GM12878 (cell line): ENCODE measurements at regions not wholly inside any gene's neighbourhood (a gene's known extent, or its start where the extent isn't known, plus 50 kb on each side); places are given as distances from the start of the nearest gene placed in this dataset.

ENCODE experiments used
- ATAC-seq: fragments of 200-7000 bp; cut with Tn5 transposase; 3 replicates; pipeline ENCODE4 v1.9.1; 2020; ENCODE audit warnings: mild to moderate bottlenecking, moderate library complexity
- BruUV-seq: library from RNA; stranded (reverse); fragments of 400-500 nt; replicated peaks from 2 replicates; lab custom pipeline; 2021; lab: Mats Ljungman, UMichigan
- CTCF ChIA-PET: fragments of 300-600 bp; sonication (Branson Sonifier 250); formaldehyde crosslinking; extraction: SDS; loops from one replicate; lab custom pipeline; 2021; ENCODE audit warnings: inconsistent platforms; lab: Yijun Ruan, JAX
- POLR2A ChIA-PET: fragments of 350-600 bp; formaldehyde crosslinking; extraction: SDS; loops from one replicate; lab custom pipeline; 2021; ENCODE audit warnings: inconsistent platforms; lab: Charles Lee
- RAD21 ChIA-PET: fragments of 300-600 bp; sonication (Branson Sonifier 250); formaldehyde crosslinking; loops from one replicate; lab custom pipeline; 2023; ENCODE audit warnings: antibody characterized with exemption; ENCODE audit not compliant: unreplicated experiment; lab: Charles Lee
- SMC1A ChIA-PET: fragments of 300-600 bp; sonication (Branson Sonifier 250); formaldehyde crosslinking; loops from one replicate; lab custom pipeline; 2023; ENCODE audit not compliant: unreplicated experiment, uncharacterized antibody; lab: Charles Lee
- DNase-seq: peaks from one replicate; pipeline ENCODE4 v3.0.0-alpha.2; 2011; ENCODE audit warnings: low read depth, low spot score
- FAIRE-seq: peaks from 3 replicates; lab custom pipeline; 2011; peaks lifted over from hg19 to GRCh38; lab: Jason Lieb, UNC
- H2AFZ ChIP-seq: 2 replicates; pipeline ENCODE4 v1.6.0; 2011; ENCODE audit warnings: low read depth, low read length, control low read depth; ENCODE audit not compliant: control insufficient read depth
- H3K27ac ChIP-seq: 2 replicates; pipeline ENCODE4 v1.5.1; 2011; ENCODE audit warnings: control low read depth; ENCODE audit not compliant: control insufficient read depth, insufficient read depth
- H3K27me3 ChIP-seq, 2 experiments: replicated peaks in 1 of 2; 2 replicates each; pipeline versions ENCODE4 v1.6.0 to v1.6.1; 2011; ENCODE audit warnings: low read length in 1 of 2; ENCODE audit not compliant: control insufficient read depth in 2 of 2, insufficient read depth in 2 of 2
- H3K36me3 ChIP-seq, 2 experiments: 2 replicates each; pipeline ENCODE4 v1.5.1; 2011; ENCODE audit warnings: low read length in 1 of 2; ENCODE audit not compliant: control insufficient read depth in 2 of 2, insufficient read depth in 2 of 2
- H3K4me1 ChIP-seq: 2 replicates; pipeline ENCODE4 v1.6.1; 2011; ENCODE audit warnings: mild to moderate bottlenecking, low read length, moderate library complexity, mixed read lengths; ENCODE audit not compliant: control insufficient read depth, insufficient read depth
- H3K4me2 ChIP-seq: 2 replicates; pipeline ENCODE4 v1.6.0; 2011; ENCODE audit warnings: control low read depth; ENCODE audit not compliant: control insufficient read depth, insufficient read depth
- H3K4me3 ChIP-seq: fragments of 200-600 bp; sonication (generic); 2 replicates; pipeline ENCODE4 v1.5.1; 2016
- H3K79me2 ChIP-seq: 2 replicates; pipeline ENCODE4 v1.6.0; 2011; ENCODE audit warnings: low read length; ENCODE audit not compliant: control insufficient read depth, insufficient read depth
- H3K9ac ChIP-seq: 2 replicates; pipeline ENCODE4 v1.8.0; 2011; ENCODE audit warnings: low read length, control low read depth, mixed read lengths; ENCODE audit not compliant: control insufficient read depth, insufficient read depth
- H3K9me3 ChIP-seq: replicated peaks from 3 replicates; pipeline ENCODE4 v1.5.1; 2011; ENCODE audit warnings: mild to moderate bottlenecking, low read length; ENCODE audit not compliant: control insufficient read depth, insufficient read depth
- H4K20me1 ChIP-seq: 2 replicates; pipeline ENCODE4 v1.6.0; 2011; ENCODE audit not compliant: control insufficient read depth, insufficient read depth
- ATF3 ChIP-seq: IDR thresholded peaks from 2 replicates; pipeline ENCODE4 v1.6.1; 2011; ENCODE audit warnings: low read depth, mild to moderate bottlenecking, low read length, moderate library complexity, borderline replicate concordance; ENCODE audit errors: extremely low read depth
- CHD1 ChIP-seq: IDR thresholded peaks from 2 replicates; pipeline ENCODE4 v1.6.1; 2012; ENCODE audit warnings: low read depth, low read length, improper control_type of control experiment
- EP300 ChIP-seq, 2 experiments: fragments of 150-350 bp in 1 of 2; IDR thresholded peaks; 2 replicates each; pipeline ENCODE4 v1.6.1; 2011 to 2012; ENCODE audit warnings: low read depth in 2 of 2, low read length in 2 of 2, borderline replicate concordance in 1 of 2, improper control_type of control experiment in 1 of 2, inconsistent platforms in 1 of 2; ENCODE audit not compliant: control insufficient read depth in 1 of 2
- HSF1 ChIP-seq: fragments of 150-350 bp; IDR thresholded peaks from 2 replicates; pipeline ENCODE4 v1.6.1; 2014; ENCODE audit warnings: mild to moderate bottlenecking, low read depth, low read length
- IRF4 ChIP-seq: IDR thresholded peaks from 2 replicates; pipeline ENCODE4 v1.6.1; 2011; ENCODE audit warnings: low read depth, low read length
- PML ChIP-seq: IDR thresholded peaks from 2 replicates; pipeline ENCODE4 v1.6.1; 2012; ENCODE audit warnings: low read length, inconsistent platforms
- SUPT20H ChIP-seq: IDR thresholded peaks from 2 replicates; pipeline ENCODE4 v1.6.1; 2011; ENCODE audit warnings: low read depth, mild to moderate bottlenecking, low read length, moderate library complexity, borderline replicate concordance; ENCODE audit not compliant: control insufficient read depth
- TCF12 ChIP-seq: IDR thresholded peaks from 2 replicates; pipeline ENCODE4 v1.6.1; 2011; ENCODE audit warnings: low read depth, mild to moderate bottlenecking, low read length
- WRNIP1 ChIP-seq: IDR thresholded peaks from 2 replicates; pipeline ENCODE4 v1.6.1; 2011; ENCODE audit warnings: low read depth, low read length, improper control_type of control experiment, borderline replicate concordance
- YBX1 ChIP-seq: fragments of 450-650 bp; IDR thresholded peaks from 2 replicates; pipeline ENCODE4 v1.6.1; 2016; ENCODE audit warnings: antibody characterized with exemption
- YY1 ChIP-seq: IDR thresholded peaks from 2 replicates; pipeline ENCODE4 v1.6.1; 2011; ENCODE audit warnings: low read depth, mild to moderate bottlenecking, low read length
- WGBS: methylation state at CpG from one replicate; pipeline ENCODE4 v1.1.6; 2016; ENCODE audit warnings: low lambda C conversion rate; ENCODE audit not compliant: insufficient replicate concordance, insufficient coverage; ENCODE audit errors: missing lambda C conversion rate; 5-methylcytosine and 5-hydroxymethylcytosine counted together
- in situ Hi-C: fragments of 300-500 bp; cut with MboI; formaldehyde crosslinking; loops from 9 replicates; pipeline ENCODE4 v1.14.3; 2018; ENCODE audit warnings: mixed read lengths
- intact Hi-C: fragments of 100-400 bp; cut with micrococcal nuclease; formaldehyde crosslinking; loops from one replicate; pipeline ENCODE4 v1.14.2; 2022; ENCODE audit not compliant: unreplicated experiment

- no peak for TF ChIP-seq HSF1
- no peak for TF ChIP-seq YBX1
- TF ChIP-seq TCF12: no peak
- no peak for TF ChIP-seq SUPT20H
- TF ChIP-seq, all 136 proteins: peak for 0
Measured at GRCh38 chrX:92230628-92231027, 451.5 kb downstream of the PCDH11X start (continued).

GRCh38 chrX:92231391-92231790 is 452.2 kb downstream of the PCDH11X start:
- Histone ChIP-seq H3K4me2 (no peak overlapping the region), H3K36me3 (no peaks in the 10 kb centered on the region), H4K20me1 (no peaks in the 10 kb centered on the region), H3K9ac (no peak overlapping the region), H3K9me3 (no peaks in the 10 kb centered on the region), H3K27ac (no peak overlapping the region), H2AFZ (no peak overlapping the region), H3K27me3 (no peaks in the 10 kb centered on the region), H3K4me1 (no peaks in the 10 kb centered on the region), H3K79me2 (no peaks in the 10 kb centered on the region), H3K4me3 (no peak overlapping the region)
- 28% methylated on average over 2 of the region's 2 CpGs for WGBS
- ChIA-PET RAD21 (no interaction called here), POLR2A (no interaction called here), SMC1A (no interaction called here), CTCF (interaction anchor here (0.8 kb wide), 1 partner anchor 1307 kb away, joined by 4 read pairs; no protein-coding TSS in a partner anchor)
- TF ChIP-seq CHD1 (no peak), ATF3 (no peak), YY1 (no peak), WRNIP1 (no peak), IRF4 (no peak), PML (no peak), EP300 (IDR thresholded peaks at IDR 0.05; ENCODE audit: borderline replicate concordance in 1 of 2, control insufficient read depth in 1 of 2, low read depth in 2 of 2, low read length in 2 of 2) (no peak), HSF1 (no peak)
- intact Hi-C loops (loop anchor here (5.0 kb wide), 1 partner anchor 1306 kb away; no protein-coding TSS in a partner anchor), in situ Hi-C loops (no loop called here)
- no peak for ATAC-seq
- no peak for FAIRE-seq
- DNase-seq: no peak
- BruUV-seq: no TSS peak
